Suprapubic skin (tissue), 4 donors: ENCODE measurements at regions not wholly inside any gene's neighbourhood (a gene's known extent, or its start where the extent isn't known, plus 50 kb on each side); places are given as distances from the start of the nearest gene placed in this dataset.

ENCODE experiments used
- DNase-seq, 2 donors: peaks; one replicate each; pipeline ENCODE4 v3.0.0-alpha.2; 2019; ENCODE audit warnings: low spot score in 2 of 2
- H3K27ac ChIP-seq: fragments of 200-600 bp; sonication (generic); one replicate; pipeline ENCODE4 v1.5.1; 2019
- H3K27me3 ChIP-seq: fragments of 200-600 bp; sonication (generic); one replicate; pipeline ENCODE4 v1.5.1; 2019
- H3K36me3 ChIP-seq: fragments of 200-600 bp; sonication (generic); one replicate; pipeline ENCODE4 v1.5.1; 2019
- H3K4me1 ChIP-seq: fragments of 200-600 bp; sonication (generic); one replicate; pipeline ENCODE4 v1.5.1; 2019
- H3K4me3 ChIP-seq: fragments of 200-600 bp; sonication (generic); one replicate; pipeline ENCODE4 v1.5.1; 2019; ENCODE audit warnings: mild to moderate bottlenecking
- H3K9me3 ChIP-seq: fragments of 200-600 bp; sonication (generic); one replicate; pipeline ENCODE4 v1.5.1; 2019
- CTCF ChIP-seq, 2 donors: fragments of 200-600 bp in 1 of 2; fragments of 450-650 bp in 1 of 2; sonication (generic) in 1 of 2; IDR thresholded peaks; one replicate each; pipeline ENCODE4 v1.5.1; 2016 to 2019; ENCODE audit warnings: antibody characterized with exemption in 2 of 2, mild to moderate bottlenecking in 1 of 2, moderate library complexity in 1 of 2
- EP300 ChIP-seq: sonication (generic); formaldehyde crosslinking; IDR thresholded peaks from one replicate; pipeline ENCODE4 v1.6.1; 2017; ENCODE audit warnings: antibody characterized with exemption
- POLR2A ChIP-seq, 2 donors: fragments of 450-650 bp; IDR thresholded peaks; one replicate each; pipeline ENCODE4 v1.6.1; 2017; ENCODE audit warnings: antibody characterized with exemption in 2 of 2, mild to moderate bottlenecking in 2 of 2, moderate library complexity in 2 of 2
- POLR2AphosphoS5 ChIP-seq, 3 donors: sonication (generic); formaldehyde crosslinking; IDR thresholded peaks; one replicate each; pipeline ENCODE4 v1.6.1; 2017; ENCODE audit warnings: antibody characterized with exemption in 3 of 3
- WGBS: methylation state at CpG from one replicate; pipeline ENCODE4 v1.1.5; 2018; 5-methylcytosine and 5-hydroxymethylcytosine counted together

GRCh38 chr3:46122091-46122490 is 86.0 kb downstream of the CCR1 start:
- H3K4me3 ChIP-seq = no peak overlapping the region
- H3K27ac ChIP-seq = no peak overlapping the region
- no peaks in the 10 kb centered on the region for H3K27me3 ChIP-seq
- 51% methylated on average over 2 of the region's 2 CpGs for WGBS
- TF ChIP-seq POLR2AphosphoS5 (IDR thresholded peaks at IDR 0.05) (no peak), EP300 (no peak), CTCF (IDR thresholded peaks at IDR 0.05) (no peak), POLR2A (IDR thresholded peaks at IDR 0.05) (no peak)
- no peaks in the 10 kb centered on the region for H3K9me3 ChIP-seq
- DNase-seq = no peak
- peaks cover 8% of the 10 kb centered on the region for H3K4me1 ChIP-seq
- no peaks in the 10 kb centered on the region for H3K36me3 ChIP-seq

GRCh38 chr3:46120983-46121382 is 87.1 kb downstream of the CCR1 start:
- TF ChIP-seq POLR2AphosphoS5 (IDR thresholded peaks at IDR 0.05) (no peak), POLR2A (IDR thresholded peaks at IDR 0.05) (no peak), EP300 (no peak), CTCF (IDR thresholded peaks at IDR 0.05) (no peak)
- Histone ChIP-seq H3K27me3 (no peaks in the 10 kb centered on the region), H3K4me1 (peaks cover 8% of the 10 kb centered on the region), H3K4me3 (no peak overlapping the region), H3K9me3 (no peaks in the 10 kb centered on the region), H3K27ac (no peak overlapping the region), H3K36me3 (no peaks in the 10 kb centered on the region)
- DNase-seq = no peak
- 33% methylated on average over 1 of the region's 1 CpG for WGBS

GRCh38 chr3:46119709-46120498 is 88.2 kb downstream of the CCR1 start:
- Histone ChIP-seq H3K27ac (no peak overlapping the region), H3K27me3 (no peaks in the 10 kb centered on the region), H3K36me3 (no peaks in the 10 kb centered on the region), H3K9me3 (no peaks in the 10 kb centered on the region), H3K4me1 (peaks cover 11% of the 10 kb centered on the region), H3K4me3 (no peak overlapping the region)
- TF ChIP-seq CTCF (IDR thresholded peaks at IDR 0.05) (no peak), POLR2AphosphoS5 (IDR thresholded peaks at IDR 0.05) (no peak), POLR2A (IDR thresholded peaks at IDR 0.05) (no peak), EP300 (no peak)
- WGBS = 65% methylated on average over 4 of the region's 4 CpGs
- DNase-seq = no peak

- no peaks in the 10 kb centered on the region for H3K36me3 ChIP-seq
- H3K9me3 ChIP-seq = no peaks in the 10 kb centered on the region
- peaks cover 16% of the 10 kb centered on the region for H3K4me1 ChIP-seq
- TF ChIP-seq EP300 (no peak), POLR2AphosphoS5 (IDR thresholded peaks at IDR 0.05) (no peak), POLR2A (IDR thresholded peaks at IDR 0.05) (no peak), CTCF (IDR thresholded peaks at IDR 0.05) (no peak)
- no peak overlapping the region for H3K27ac ChIP-seq
- WGBS = 60% methylated on average over 3 of the region's 3 CpGs
- no peaks in the 10 kb centered on the region for H3K27me3 ChIP-seq
- H3K4me3 ChIP-seq = no peak overlapping the region
- no peak for DNase-seq
These were observed 88.9 kb downstream of the CCR1 start for GRCh38 chr3:46119253-46119652.

GRCh38 chr3:46116996-46117395 is 89.7 kb upstream of the XCR1 start:
- Histone ChIP-seq H3K9me3 (no peaks in the 10 kb centered on the region), H3K27ac (peak overlapping the region; percentile 40), H3K4me1 (peaks cover 9% of the 10 kb centered on the region), H3K36me3 (no peaks in the 10 kb centered on the region), H3K4me3 (no peak overlapping the region), H3K27me3 (no peaks in the 10 kb centered on the region)
- no peak for DNase-seq
- TF ChIP-seq CTCF (IDR thresholded peaks at IDR 0.05) (no peak), POLR2AphosphoS5 (IDR thresholded peaks at IDR 0.05) (no peak), POLR2A (IDR thresholded peaks at IDR 0.05) (no peak), EP300 (no peak)
- 81% methylated on average over 4 of the region's 4 CpGs for WGBS
